Right ventricle myocardium inferior (tissue), 1 donor: ENCODE measurements at regions not wholly inside any gene's neighbourhood (a gene's known extent, or its start where the extent isn't known, plus 50 kb on each side); places are given as distances from the start of the nearest gene placed in this dataset.
"Not testable (repeated sequence)": the region's sequence is repeated elsewhere in the genome, so short reads cannot be mapped to it uniquely, and the experiment has no call there.

Experiments used
- ATAC-seq: fragments of 200-7000 bp; cut with Tn5 transposase; one replicate; pipeline ENCODE4 v1.9.1; 2020; ENCODE audit warnings: mild to moderate bottlenecking, moderate library complexity
- DNase-seq: peaks from one replicate; pipeline ENCODE4 v3.0.0; 2021; ENCODE audit errors: missing footprints
- intact Hi-C: fragments of 100-400 bp; cut with DNase I; formaldehyde crosslinking; loops from one replicate; pipeline ENCODE4 v1.11.0; 2022
- donor health status: DM: no; HTN: yes; CAD: no; lungs with severe emphysema.

GRCh38 chr6:168935628-168936010 is 318.0 kb downstream of the THBS2 start:
- DNase-seq (no peak), ATAC-seq (no peak)
- intact Hi-C loops, result no loop called here

- DNase-seq, result no peak
- no peak for ATAC-seq
- intact Hi-C loops, result no loop called here
Observed at GRCh38 chr6:168934660-168935627, 318.7 kb downstream of the THBS2 start.

DNA sequence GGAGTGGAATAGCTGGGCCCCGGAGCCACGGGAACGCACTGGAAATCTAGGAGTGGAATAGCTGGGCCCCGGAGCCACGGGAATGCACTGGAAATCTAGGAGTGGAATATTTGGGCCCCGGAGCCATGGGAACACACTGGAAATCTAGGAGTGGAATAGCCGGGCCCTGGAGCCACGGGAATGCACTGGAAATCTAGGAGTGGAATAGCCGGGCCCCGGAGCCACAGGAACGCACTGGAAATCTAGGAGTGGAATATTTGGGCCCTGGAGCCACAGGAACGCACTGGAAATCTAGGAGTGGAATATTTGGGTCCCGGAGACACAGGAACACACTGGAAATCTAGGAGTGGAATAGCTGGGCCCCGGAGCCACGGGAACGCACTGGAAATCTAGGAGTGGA is 321.5 kb downstream of the THBS2 start:
- ATAC-seq, DNase-seq, intact Hi-C loops: not testable (repeated sequence)

- ATAC-seq, DNase-seq, intact Hi-C loops: not testable (repeated sequence)
Observed at GRCh38 chr6:168931072-168931471, 322.6 kb downstream of the THBS2 start.

GRCh38 chr6:168929871-168930450 is 323.7 kb downstream of the THBS2 start:
- intact Hi-C loops, result no loop called here
- ATAC-seq (no peak), DNase-seq (no peak)

- ATAC-seq, result no peak
- intact Hi-C loops, result no loop called here
Observed at GRCh38 chr6:168928012-168928411, 325.6 kb downstream of the THBS2 start.

GRCh38 chr6:168927026-168927425 is 326.6 kb downstream of the THBS2 start:
- intact Hi-C loops, result no loop called here
- ATAC-seq, result no peak
- DNase-seq, result no peak

More at GRCh38 chr6:168928012-168928411, 325.6 kb downstream of the THBS2 start:
- DNase-seq, result no peak

- intact Hi-C loops, result no loop called here
- DNase-seq, result no peak
- ATAC-seq, result no peak
Observed at GRCh38 chr6:168926306-168926705, 327.3 kb downstream of the THBS2 start.

DNA sequence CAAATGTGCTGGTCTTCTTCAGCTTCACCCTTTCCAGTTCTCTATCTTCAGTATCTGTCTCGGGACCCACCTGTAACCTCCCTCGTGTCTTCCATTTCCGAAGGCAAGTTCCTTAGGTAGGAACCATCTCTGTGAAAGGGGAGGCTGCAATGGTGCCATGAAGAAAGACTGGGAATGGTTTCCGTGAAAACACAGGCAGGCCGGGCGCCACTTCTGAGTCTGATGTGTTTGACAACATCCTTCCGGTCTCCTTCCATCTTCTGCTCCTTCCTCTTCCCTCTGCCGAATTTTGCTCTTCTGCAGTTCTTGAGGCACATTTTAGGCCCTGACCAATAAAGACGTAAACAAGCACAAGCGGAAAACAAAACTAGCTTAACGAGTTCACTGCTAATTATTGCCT is 328.0 kb downstream of the THBS2 start:
- intact Hi-C loops, result no loop called here
- DNase-seq (no peak), ATAC-seq (no peak)

DNA sequence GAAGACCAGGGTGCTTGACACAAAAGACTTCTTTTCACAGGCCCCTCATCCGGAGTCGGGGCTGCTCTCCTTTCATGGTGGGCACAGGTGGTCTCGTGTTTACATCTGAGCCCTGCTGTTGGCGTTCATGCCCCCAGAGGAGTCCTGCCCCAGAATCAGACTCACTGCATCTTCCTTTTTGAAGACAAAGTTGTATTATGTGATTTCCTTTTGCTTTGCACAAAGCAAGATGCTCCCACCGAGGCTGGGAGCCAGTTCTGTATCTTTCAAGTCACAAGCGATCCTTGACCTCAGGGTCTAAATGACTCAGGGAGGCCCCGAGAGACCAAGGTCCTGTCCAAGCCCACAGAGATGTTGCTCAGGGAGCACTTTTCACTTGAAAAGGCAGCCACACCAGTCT is 330.5 kb downstream of the THBS2 start:
- no peak for ATAC-seq
- intact Hi-C loops, result no loop called here
- DNase-seq, result no peak

GRCh38 chr6:168922436-168922835 is 331.2 kb downstream of the THBS2 start:
- DNase-seq, result no peak
- intact Hi-C loops, result no loop called here
- ATAC-seq, result no peak

GRCh38 chr6:168920289-168920688 is 333.4 kb downstream of the THBS2 start:
- DNase-seq (no peak), ATAC-seq (no peak)
- intact Hi-C loops, result no loop called here

- intact Hi-C loops, result no loop called here
- no peak for DNase-seq
- no peak for ATAC-seq
Observed at GRCh38 chr6:168919470-168920179, 334.0 kb downstream of the THBS2 start.

GRCh38 chr6:168916576-168917211 is 337.0 kb downstream of the THBS2 start:
- no peak for DNase-seq
- peak; percentile 55 for ATAC-seq
- intact Hi-C loops, result no loop called here

GRCh38 chr6:168915855-168916254 is 337.8 kb downstream of the THBS2 start:
- ATAC-seq, result no peak
- intact Hi-C loops, result no loop called here

GRCh38 chr6:168915242-168915641 is 338.4 kb downstream of the THBS2 start:
- no peak for ATAC-seq
- no peak for DNase-seq
- intact Hi-C loops, result no loop called here

More at GRCh38 chr6:168915855-168916254, 337.8 kb downstream of the THBS2 start:
- no peak for DNase-seq

GRCh38 chr6:168913866-168914469 is 339.7 kb downstream of the THBS2 start:
- ATAC-seq, result no peak
- intact Hi-C loops, result no loop called here
- no peak for DNase-seq

- intact Hi-C loops, DNase-seq, ATAC-seq: not testable (repeated sequence)
Observed at GRCh38 chr6:168913231-168913865, 340.3 kb downstream of the THBS2 start.
